Vagina (tissue), 2 donors: ENCODE measurements at regions not wholly inside any gene's neighbourhood (a gene's known extent, or its start where the extent isn't known, plus 50 kb on each side); places are given as distances from the start of the nearest gene placed in this dataset.

ENCODE experiments used
- DNase-seq, 2 donors: peaks; one replicate each; pipeline ENCODE4 v3.0.0-alpha.2; 2017; ENCODE audit errors: extremely low spot score in 2 of 2
- H3K27ac ChIP-seq: fragments of 200-600 bp; sonication (generic); one replicate; pipeline ENCODE4 v1.5.1; 2019
- H3K27me3 ChIP-seq: fragments of 200-600 bp; sonication (generic); one replicate; pipeline ENCODE4 v1.5.1; 2019
- H3K36me3 ChIP-seq, 2 donors: fragments of 200-600 bp; sonication (generic); one replicate each; pipeline ENCODE4 v1.5.1; 2017 to 2019
- H3K4me1 ChIP-seq: fragments of 200-600 bp; sonication (generic); one replicate; pipeline ENCODE4 v1.5.1; 2019
- H3K4me3 ChIP-seq, 2 donors: fragments of 200-600 bp; sonication (generic); 1 replicate in 1 of 2; 2 replicates in 1 of 2; pipeline ENCODE4 v1.5.1; 2016 to 2019
- H3K9me3 ChIP-seq: fragments of 200-600 bp; sonication (generic); one replicate; pipeline ENCODE4 v1.5.1; 2019
- CTCF ChIP-seq, 3 experiments: fragments of 450-650 bp in 2 of 3; fragments of 200-600 bp in 1 of 3; sonication (generic) in 1 of 3; IDR thresholded peaks; one replicate each; pipeline ENCODE4 v1.5.1; 2017 to 2019; ENCODE audit warnings: antibody characterized with exemption in 3 of 3, mild to moderate bottlenecking in 2 of 3, moderate library complexity in 2 of 3
- POLR2A ChIP-seq, 2 donors: fragments of 450-650 bp; IDR thresholded peaks; one replicate each; pipeline ENCODE4 v1.6.1; 2017; ENCODE audit warnings: antibody characterized with exemption in 2 of 2, mild to moderate bottlenecking in 2 of 2, moderate library complexity in 2 of 2
- POLR2AphosphoS5 ChIP-seq, 2 donors: sonication (generic); formaldehyde crosslinking; IDR thresholded peaks; one replicate each; pipeline ENCODE4 v1.9.0; 2017; ENCODE audit warnings: antibody characterized with exemption in 2 of 2, mild to moderate bottlenecking in 2 of 2, low read depth in 1 of 2; ENCODE audit not compliant: insufficient read depth in 1 of 2
- intact Hi-C: fragments of 100-400 bp; cut with DNase I; formaldehyde crosslinking; loops from one replicate; pipeline ENCODE4 v1.15.1; 2023

DNA sequence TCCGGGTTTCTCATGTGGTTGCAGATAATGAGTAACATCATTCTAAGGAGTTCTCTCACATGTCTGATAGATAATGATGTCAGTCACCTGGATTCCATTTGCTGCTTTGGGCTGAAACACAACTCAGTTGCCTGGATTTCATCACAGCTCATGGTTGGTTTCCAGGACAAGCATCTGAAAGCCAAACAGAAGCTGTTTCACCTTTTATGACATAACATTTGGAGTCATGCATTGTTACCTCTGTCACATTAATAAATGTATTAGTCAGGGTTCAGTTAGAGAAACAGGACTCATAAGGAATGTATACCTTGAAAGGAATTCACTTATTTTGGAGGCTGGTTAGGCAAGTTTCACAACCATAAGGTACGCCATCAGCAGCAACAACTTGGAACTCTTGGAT is 251.9 kb upstream of the ATXN7L3B start:
- Histone ChIP-seq H3K4me1 (no peaks in the 10 kb centered on the region), H3K36me3 (no peaks in the 10 kb centered on the region), H3K27me3 (no peaks in the 10 kb centered on the region), H3K9me3 (no peaks in the 10 kb centered on the region), H3K4me3 (no peak overlapping the region), H3K27ac (no peak overlapping the region)
- no peak for DNase-seq
- TF ChIP-seq POLR2AphosphoS5 (IDR thresholded peaks at IDR 0.05; ENCODE audit: insufficient read depth in 1 of 2, low read depth in 1 of 2) (no peak), POLR2A (IDR thresholded peaks at IDR 0.05) (no peak), CTCF (IDR thresholded peaks at IDR 0.05) (no peak)
- intact Hi-C loops: no loop called here

DNA sequence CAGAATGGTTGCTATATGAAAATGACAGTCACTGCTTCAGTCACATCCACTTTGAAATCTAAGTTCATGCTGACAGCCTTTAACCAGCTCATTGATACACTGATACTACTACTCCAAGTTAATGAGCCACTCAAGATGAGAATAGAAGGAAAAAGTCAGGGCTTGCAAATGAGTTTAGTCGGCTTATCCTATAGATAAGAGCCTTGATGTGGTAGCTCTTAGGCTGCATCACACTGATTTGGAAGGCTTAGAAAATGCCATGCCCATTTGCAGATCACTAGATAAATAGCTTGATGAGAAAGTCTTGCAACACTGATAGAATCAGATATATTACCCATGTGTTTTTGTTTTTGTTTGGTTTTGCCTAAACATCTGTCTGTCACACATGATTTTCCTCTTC is 251.4 kb upstream of the ATXN7L3B start:
- Histone ChIP-seq H3K27me3 (no peaks in the 10 kb centered on the region), H3K4me1 (no peaks in the 10 kb centered on the region), H3K36me3 (no peaks in the 10 kb centered on the region), H3K27ac (no peak overlapping the region), H3K9me3 (no peaks in the 10 kb centered on the region), H3K4me3 (no peak overlapping the region)
- DNase-seq: no peak
- intact Hi-C loops: no loop called here
- TF ChIP-seq POLR2A (IDR thresholded peaks at IDR 0.05) (no peak), POLR2AphosphoS5 (IDR thresholded peaks at IDR 0.05; ENCODE audit: insufficient read depth in 1 of 2, low read depth in 1 of 2) (no peak), CTCF (IDR thresholded peaks at IDR 0.05) (no peak)

DNA sequence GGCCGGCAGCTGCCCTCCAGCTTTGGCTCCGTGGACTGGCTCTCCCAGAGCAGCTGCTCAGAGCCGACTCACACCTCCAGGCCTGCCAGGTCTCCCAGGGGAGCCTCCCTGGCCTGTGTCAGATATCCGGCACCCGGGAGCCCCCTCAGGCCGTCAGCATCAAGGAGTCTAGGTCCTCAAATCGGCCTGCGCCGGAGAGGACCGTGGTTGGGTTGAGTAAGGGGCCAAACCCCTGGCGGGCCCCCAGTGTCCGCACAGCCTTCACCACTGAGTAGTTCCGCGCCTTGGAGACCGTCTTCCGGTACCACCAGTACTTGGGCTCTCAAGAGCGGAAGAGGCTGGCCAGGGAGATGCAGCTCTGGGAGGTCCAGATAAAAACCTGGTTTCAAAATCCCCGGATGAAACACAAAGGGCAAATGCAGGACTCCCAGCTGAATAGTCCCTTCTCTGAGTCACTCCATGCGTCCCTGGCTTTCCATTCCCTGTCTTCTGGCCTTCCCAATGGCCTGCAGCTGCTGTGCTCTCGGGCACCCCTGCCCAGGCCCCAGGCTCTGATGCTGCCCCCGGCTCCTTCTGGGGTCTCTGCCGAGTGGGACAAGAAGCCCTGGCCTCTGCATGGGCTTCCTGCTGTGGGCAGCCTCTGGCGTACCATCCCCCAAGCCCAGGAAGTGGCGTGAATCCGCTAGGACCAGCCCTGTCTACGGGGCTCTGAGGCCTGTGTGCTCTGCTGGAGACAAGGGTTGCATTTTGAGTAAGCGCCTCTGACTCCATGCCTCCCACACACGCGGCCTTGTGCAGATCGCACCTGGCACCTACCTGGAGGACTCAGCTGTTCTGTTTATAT is 245.1 kb upstream of the ATXN7L3B start:
- intact Hi-C loops: no loop called here

GRCh38 chr12:74293689-74294131 is 243.9 kb upstream of the ATXN7L3B start:
- TF ChIP-seq CTCF (IDR thresholded peaks at IDR 0.05): no peak
- TF ChIP-seq POLR2A (IDR thresholded peaks at IDR 0.05): no peak
- no peak for TF ChIP-seq POLR2AphosphoS5 (IDR thresholded peaks at IDR 0.05; ENCODE audit: insufficient read depth in 1 of 2, low read depth in 1 of 2)
- Histone ChIP-seq H3K36me3 (no peaks in the 10 kb centered on the region), H3K27me3 (no peaks in the 10 kb centered on the region), H3K4me1 (no peaks in the 10 kb centered on the region), H3K4me3 (no peak overlapping the region), H3K27ac (no peak overlapping the region), H3K9me3 (no peaks in the 10 kb centered on the region)
- DNase-seq: no peak
- intact Hi-C loops: no loop called here

More for the DNA sequence above, 245.1 kb upstream of the ATXN7L3B start:
- Histone ChIP-seq H3K27me3 (no peaks in the 10 kb centered on the region), H3K27ac (no peak overlapping the region), H3K36me3 (no peaks in the 10 kb centered on the region), H3K9me3 (no peaks in the 10 kb centered on the region), H3K4me3 (no peak overlapping the region), H3K4me1 (no peaks in the 10 kb centered on the region)
- no peak for DNase-seq
- TF ChIP-seq POLR2AphosphoS5 (IDR thresholded peaks at IDR 0.05; ENCODE audit: insufficient read depth in 1 of 2, low read depth in 1 of 2): no peak
- TF ChIP-seq POLR2A (IDR thresholded peaks at IDR 0.05): no peak
- TF ChIP-seq CTCF (IDR thresholded peaks at IDR 0.05): no peak

DNA sequence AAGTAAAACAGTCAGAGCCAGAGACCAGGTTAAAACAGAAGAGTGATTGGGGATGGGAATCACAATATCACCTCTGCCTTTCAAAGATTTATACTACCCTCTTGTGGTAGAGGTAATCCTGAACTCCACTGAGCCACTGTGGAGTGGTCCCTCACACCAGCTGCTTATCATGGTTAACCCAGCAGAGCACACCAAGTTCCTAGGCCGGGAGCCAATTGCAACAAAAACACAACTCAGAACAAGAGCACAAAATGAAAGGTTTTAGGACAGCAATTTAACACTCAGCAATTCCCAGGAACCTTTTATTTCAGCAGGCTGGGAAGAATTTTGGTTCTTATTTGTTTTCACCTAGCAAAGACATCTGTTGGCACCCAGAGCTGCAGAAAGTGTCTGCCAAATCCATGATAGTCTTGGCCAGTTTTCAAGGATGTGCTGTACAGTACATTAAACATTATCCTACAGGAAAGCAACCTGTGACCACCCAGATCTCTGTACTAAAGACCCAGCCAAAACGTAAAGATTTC is 220.5 kb upstream of the ATXN7L3B start:
- intact Hi-C loops: no loop called here
- H3K4me3 ChIP-seq: no peak overlapping the region
- H3K27me3 ChIP-seq: no peaks in the 10 kb centered on the region
- no peaks in the 10 kb centered on the region for H3K4me1 ChIP-seq
- H3K36me3 ChIP-seq: no peaks in the 10 kb centered on the region
- no peak overlapping the region for H3K27ac ChIP-seq
- no peak for TF ChIP-seq POLR2AphosphoS5 (IDR thresholded peaks at IDR 0.05; ENCODE audit: insufficient read depth in 1 of 2, low read depth in 1 of 2)
- no peak for TF ChIP-seq POLR2A (IDR thresholded peaks at IDR 0.05)
- no peaks in the 10 kb centered on the region for H3K9me3 ChIP-seq
- no peak for DNase-seq
